ENCODE measurements at regions not wholly inside any gene's neighbourhood (a gene's known extent, or its start where the extent isn't known, plus 50 kb on each side); places are given as distances from the start of the nearest gene placed in this dataset.

- intact Hi-C loops (cut with DNase I), result no loop called here
- TF ChIP-seq CTCF (IDR thresholded peaks at IDR 0.05), result no peak
- Histone ChIP-seq H3K9me3 (no peaks in the 10 kb centered on the region), H3K27me3 (no peaks in the 10 kb centered on the region), H3K27ac (no peak overlapping the region), H3K36me3 (no peaks in the 10 kb centered on the region), H3K4me3 (no peak overlapping the region), H3K4me1 (peaks cover 0 to 14% (median 0%) of the 10 kb centered on the region in 9 donors)
- 79 to 88% methylated on average over 7 of the region's 7 CpGs for WGBS, 2 donors
- DNase-seq (no peak), ATAC-seq (no peak)
Measured at GRCh38 chr15:69536726-69537512, 84.3 kb downstream of the RPLP1 start.

- Histone ChIP-seq H3K27me3 (no peaks in the 10 kb centered on the region), H3K27ac (no peak overlapping the region), H3K4me3 (no peak overlapping the region), H3K4me1 (peaks cover 0 to 4% (median 0%) of the 10 kb centered on the region in 9 donors), H3K36me3 (no peaks in the 10 kb centered on the region), H3K9me3 (no peaks in the 10 kb centered on the region)
- intact Hi-C loops (cut with DNase I), result no loop called here
- DNase-seq, result no peak
- 94 to 100% methylated on average over 1 of the region's 1 CpG for WGBS, 2 donors
- ATAC-seq, result no peak
- no peak for TF ChIP-seq CTCF (IDR thresholded peaks at IDR 0.05)
Measured at GRCh38 chr15:69537901-69538300, 85.3 kb downstream of the RPLP1 start.

- 83 to 89% methylated on average over 5 of the region's 5 CpGs for WGBS, 2 donors
- H3K27ac ChIP-seq, result no peak overlapping the region
- no peaks in the 10 kb centered on the region for H3K9me3 ChIP-seq
- H3K4me3 ChIP-seq, result no peak overlapping the region
- DNase-seq, result no peak
- no peak for TF ChIP-seq CTCF (IDR thresholded peaks at IDR 0.05)
- intact Hi-C loops (cut with DNase I), result no loop called here
- H3K36me3 ChIP-seq, result no peaks in the 10 kb centered on the region
- H3K27me3 ChIP-seq, result no peaks in the 10 kb centered on the region
- peaks cover 0 to under 1% (median 0%) of the 10 kb centered on the region in 9 donors for H3K4me1 ChIP-seq
- ATAC-seq, result peak in 1 of 8 donors; percentile 27
Measured at GRCh38 chr15:69538379-69538778, 85.8 kb downstream of the RPLP1 start.

- ATAC-seq, result no peak
- Histone ChIP-seq H3K9me3 (no peaks in the 10 kb centered on the region), H3K4me3 (no peak overlapping the region), H3K27ac (no peak overlapping the region), H3K36me3 (no peaks in the 10 kb centered on the region), H3K27me3 (no peaks in the 10 kb centered on the region), H3K4me1 (no peaks in the 10 kb centered on the region)
- WGBS, 2 donors, result 90 to 93% methylated on average over 11 of the region's 11 CpGs
- intact Hi-C loops (cut with DNase I), result no loop called here
- no peak for TF ChIP-seq CTCF (IDR thresholded peaks at IDR 0.05)
- no peak for DNase-seq
Measured at GRCh38 chr15:69539345-69539744, 86.7 kb downstream of the RPLP1 start.

All from heart right ventricle (tissue), 16 donors.